NT2/D1 (cell line): ENCODE measurements at regions not wholly inside any gene's neighbourhood (a gene's known extent, or its start where the extent isn't known, plus 50 kb on each side); places are given as distances from the start of the nearest gene placed in this dataset.

ENCODE experiments used
- SUZ12 ChIP-seq: IDR thresholded peaks from 2 replicates; pipeline ENCODE4 v1.6.1; 2011; ENCODE audit not compliant: insufficient read length, insufficient read depth; ENCODE audit errors: extremely low read depth
- YY1 ChIP-seq: IDR thresholded peaks from 2 replicates; pipeline ENCODE4 v1.6.1; 2011; ENCODE audit not compliant: insufficient read length, insufficient read depth
- ZNF274 ChIP-seq: IDR thresholded peaks from 2 replicates; pipeline ENCODE4 v1.6.1; 2011; ENCODE audit warnings: mild to moderate bottlenecking, low read depth, low read length

- TF ChIP-seq YY1 (no peak), ZNF274 (no peak), SUZ12 (no peak)
These were observed 93.5 kb upstream of the PAX2 start for GRCh38 chr10:100651916-100652315.
